H1 (cell line): ENCODE measurements at regions not wholly inside any gene's neighbourhood (a gene's known extent, or its start where the extent isn't known, plus 50 kb on each side); places are given as distances from the start of the nearest gene placed in this dataset.

ENCODE experiments used
- CTCF ChIA-PET: fragments of 300-600 bp; sonication (Branson Sonifier 250); formaldehyde crosslinking; loops from one replicate; lab custom pipeline; 2021; ENCODE audit not compliant: partially characterized antibody; lab: Charles Lee
- POLR2A ChIA-PET: fragments of 300-600 bp; sonication (Branson Sonifier 250); formaldehyde crosslinking; loops from one replicate; lab custom pipeline; 2021; ENCODE audit warnings: inconsistent platforms; ENCODE audit not compliant: partially characterized antibody; lab: Charles Lee
- DNase-seq, 2 experiments: peaks; one replicate each; pipeline versions ENCODE4 v3.0.0 to v3.0.0-alpha.2; 2010 to 2022; ENCODE audit warnings: low spot score in 2 of 2, low read depth in 1 of 2, mixed read lengths in 1 of 2
- FAIRE-seq: peaks from 2 replicates; lab custom pipeline; 2011; peaks lifted over from hg19 to GRCh38; lab: Jason Lieb, UNC
- H2AFZ ChIP-seq: 2 replicates; pipeline ENCODE4 v1.8.1; 2012; ENCODE audit warnings: low read length, inconsistent platforms
- H2AK5ac ChIP-seq: 2 replicates; pipeline ENCODE4 v1.6.1; 2013; ENCODE audit warnings: low read depth, low read length
- H2BK120ac ChIP-seq: replicated peaks from 2 replicates; pipeline ENCODE3; 2013; ENCODE audit warnings: low read depth, low read length, inconsistent platforms
- H2BK12ac ChIP-seq: 2 replicates; pipeline ENCODE4 v1.6.1; 2013; ENCODE audit warnings: low read depth, low read length
- H2BK15ac ChIP-seq: 2 replicates; pipeline ENCODE4 v1.6.1; 2013; ENCODE audit warnings: low read length
- H2BK20ac ChIP-seq: 2 replicates; pipeline ENCODE4 v1.6.1; 2013; ENCODE audit warnings: low read length
- H2BK5ac ChIP-seq: 2 replicates; pipeline ENCODE4 v1.6.1; 2013; ENCODE audit warnings: low read depth, low read length
- H3K14ac ChIP-seq: 2 replicates; pipeline ENCODE4 v1.6.1; 2013; ENCODE audit warnings: inconsistent platforms; ENCODE audit not compliant: insufficient read length
- H3K18ac ChIP-seq: 2 replicates; pipeline ENCODE4 v1.6.1; 2013; ENCODE audit warnings: low read length; ENCODE audit errors: extremely low read depth
- H3K23ac ChIP-seq: 2 replicates; pipeline ENCODE4 v1.6.1; 2013; ENCODE audit warnings: inconsistent platforms; ENCODE audit not compliant: insufficient read length
- H3K23me2 ChIP-seq: 2 replicates; pipeline ENCODE4 v1.6.1; 2013; ENCODE audit warnings: low read depth, low read length
- H3K27ac ChIP-seq: 2 replicates; pipeline ENCODE4 v1.6.1; 2011; ENCODE audit warnings: low read depth, low read length, inconsistent platforms
- H3K27me3 ChIP-seq, 4 experiments: replicated peaks in 1 of 4; 1 replicate in 1 of 4; 2 replicates in 3 of 4; pipeline versions ENCODE4 v1.6.1 to v1.8.1; 2011 to 2013; ENCODE audit warnings: low read length in 3 of 4, mild to moderate bottlenecking in 3 of 4, inconsistent platforms in 2 of 4, mixed read lengths in 2 of 4, moderate library complexity in 1 of 4; ENCODE audit not compliant: control insufficient read depth in 3 of 4, insufficient read depth in 3 of 4; ENCODE audit errors: extremely low read depth in 1 of 4
- H3K36me3 ChIP-seq, 4 experiments: 2 replicates each; pipeline versions ENCODE4 v1.6.1 to v1.8.1; 2011 to 2013; ENCODE audit warnings: mild to moderate bottlenecking in 4 of 4, low read length in 3 of 4, moderate library complexity in 2 of 4, control low read depth in 1 of 4, inconsistent platforms in 1 of 4; ENCODE audit not compliant: insufficient read depth in 4 of 4, control insufficient read depth in 2 of 4
- H3K4ac ChIP-seq: replicated peaks from 2 replicates; pipeline ENCODE3; 2013; ENCODE audit warnings: low read length, low read depth, mixed read lengths, inconsistent platforms; ENCODE audit not compliant: insufficient read length
- H3K4me1 ChIP-seq, 4 experiments: replicated peaks in 1 of 4; 1 replicate in 1 of 4; 2 replicates in 3 of 4; pipeline versions ENCODE4 v1.6.1 to v1.8.1; 2011 to 2013; ENCODE audit warnings: low read length in 3 of 4, inconsistent platforms in 2 of 4, mixed read lengths in 1 of 4; ENCODE audit not compliant: insufficient read depth in 4 of 4, control insufficient read depth in 3 of 4
- H3K4me2 ChIP-seq, 2 experiments: 2 replicates each; pipeline versions ENCODE4 v1.6.1 to v1.8.1; 2011 to 2013; ENCODE audit warnings: low read depth in 2 of 2, low read length in 2 of 2, control low read depth in 1 of 2, inconsistent platforms in 1 of 2, mild to moderate bottlenecking in 1 of 2; ENCODE audit not compliant: insufficient read depth in 1 of 2
- H3K4me3 ChIP-seq, 4 experiments: fragments of 200-600, 300-600 bp in 1 of 4; sonication (generic), shearing (Covaris generic), sonication (Bioruptor Twin) in 1 of 4; 2 replicates each; pipeline versions ENCODE4 v1.5.1 to v1.8.1; 2011 to 2016; ENCODE audit warnings: low read length in 4 of 4, low read depth in 3 of 4, control low read depth in 2 of 4, inconsistent platforms in 2 of 4, mild to moderate bottlenecking in 2 of 4, mixed read lengths in 1 of 4, moderate library complexity in 1 of 4; ENCODE audit not compliant: insufficient read depth in 2 of 4; ENCODE audit errors: extremely low read depth in 1 of 4
- H3K56ac ChIP-seq: replicated peaks from 2 replicates; pipeline ENCODE3; 2013; ENCODE audit warnings: low read depth, mild to moderate bottlenecking, mixed read lengths, low read length, inconsistent platforms; ENCODE audit not compliant: insufficient read length
- H3K79me1 ChIP-seq: 2 replicates; pipeline ENCODE4 v1.6.1; 2013; ENCODE audit warnings: low read depth, low read length, control low read depth
- H3K79me2 ChIP-seq, 2 experiments: 2 replicates each; pipeline versions ENCODE4 v1.6.1 to v1.8.1; 2012 to 2013; ENCODE audit warnings: low read length in 2 of 2, mild to moderate bottlenecking in 2 of 2, inconsistent platforms in 1 of 2; ENCODE audit not compliant: insufficient read depth in 2 of 2, control insufficient read depth in 1 of 2
- H3K9ac ChIP-seq, 4 experiments: replicated peaks in 1 of 4; 1 replicate in 1 of 4; 2 replicates in 3 of 4; pipeline versions ENCODE4 v1.6.1 to v1.8.1; 2011 to 2013; ENCODE audit warnings: low read depth in 3 of 4, low read length in 3 of 4, control low read depth in 2 of 4, mild to moderate bottlenecking in 2 of 4, moderate library complexity in 2 of 4, inconsistent platforms in 1 of 4; ENCODE audit errors: extremely low read depth in 1 of 4
- H3K9me3 ChIP-seq, 2 experiments: 2 replicates each; pipeline versions ENCODE4 v1.6.1 to v1.8.1; 2012 to 2013; ENCODE audit warnings: mild to moderate bottlenecking in 2 of 2, moderate library complexity in 2 of 2, control low read depth in 1 of 2, inconsistent platforms in 1 of 2, low read depth in 1 of 2, low read length in 1 of 2, mixed read lengths in 1 of 2; ENCODE audit not compliant: insufficient read depth in 2 of 2
- H4K20me1 ChIP-seq, 2 experiments: replicated peaks in 1 of 2; 2 replicates each; pipeline versions ENCODE3 to v1.8.1; 2011 to 2013; ENCODE audit warnings: inconsistent platforms in 2 of 2, low read length in 2 of 2, mild to moderate bottlenecking in 1 of 2; ENCODE audit not compliant: insufficient read depth in 2 of 2, control insufficient read depth in 1 of 2
- H4K5ac ChIP-seq: 2 replicates; pipeline ENCODE4 v1.6.1; 2013; ENCODE audit warnings: low read length, low read depth, mixed read lengths, inconsistent platforms; ENCODE audit not compliant: insufficient read length
- H4K8ac ChIP-seq: 2 replicates; pipeline ENCODE4 v1.8.0; 2013; ENCODE audit warnings: mild to moderate bottlenecking, moderate library complexity, low read length, inconsistent platforms; ENCODE audit not compliant: insufficient read depth; ENCODE audit errors: extremely low read depth
- H4K91ac ChIP-seq: replicated peaks from 2 replicates; pipeline ENCODE3; 2013; ENCODE audit warnings: low read length, mixed read lengths, inconsistent platforms; ENCODE audit not compliant: insufficient read length
- CHD1 ChIP-seq: IDR thresholded peaks from 2 replicates; pipeline ENCODE4 v1.6.1; 2012; ENCODE audit warnings: low read depth, low read length, improper control_type of control experiment
- CREB1 ChIP-seq: IDR thresholded peaks from 2 replicates; pipeline ENCODE4 v1.6.1; 2012; ENCODE audit warnings: inconsistent platforms
- CTBP2 ChIP-seq: IDR thresholded peaks from 2 replicates; pipeline ENCODE4 v1.7.0; 2011; ENCODE audit warnings: borderline replicate concordance, mild to moderate bottlenecking, moderate library complexity, mixed read lengths, low read length; ENCODE audit not compliant: insufficient read depth, insufficient read length
- RAD21 ChIP-seq, 2 experiments: IDR thresholded peaks in 1 of 2; conservative IDR thresholded peaks in 1 of 2; 2 replicates each; pipeline ENCODE4 v1.6.1; 2011; ENCODE audit warnings: low read depth in 2 of 2, low read length in 2 of 2, improper control_type of control experiment in 1 of 2, inconsistent platforms in 1 of 2, mild to moderate bottlenecking in 1 of 2, moderate library complexity in 1 of 2
- RFX5 ChIP-seq: IDR thresholded peaks from 2 replicates; pipeline ENCODE4 v1.6.1; 2011; ENCODE audit warnings: low read depth, low read length, improper control_type of control experiment, borderline replicate concordance
- SUZ12 ChIP-seq: fragments of 200-600 bp; sonication (generic); IDR thresholded peaks from 2 replicates; pipeline ENCODE4 v1.6.1; 2012; ENCODE audit warnings: mild to moderate bottlenecking, inconsistent platforms, low read length, moderate library complexity, mixed read lengths
- TAF1 ChIP-seq: IDR thresholded peaks from 2 replicates; pipeline ENCODE4 v1.6.1; 2011; ENCODE audit warnings: mild to moderate bottlenecking, low read depth, low read length
- ZNF274 ChIP-seq: IDR thresholded peaks from 2 replicates; pipeline ENCODE4 v1.7.0; 2012; ENCODE audit warnings: low read length, borderline replicate concordance; ENCODE audit errors: extremely low read depth
- WGBS, 2 experiments: shearing (Covaris generic) in 1 of 2; methylation state at CpG; one replicate each; pipeline versions ENCODE4 v1.1.6 to v1.1.7; 2013 to 2015; ENCODE audit warnings: low lambda C conversion rate in 2 of 2, mixed read lengths in 2 of 2, inconsistent platforms in 1 of 2, low coverage in 1 of 2, missing lambda C conversion rate in 1 of 2; ENCODE audit not compliant: insufficient replicate concordance in 2 of 2, insufficient coverage in 1 of 2, insufficient read length in 1 of 2; ENCODE audit errors: extremely low coverage in 1 of 2, missing lambda C conversion rate in 1 of 2; 5-methylcytosine and 5-hydroxymethylcytosine counted together

GRCh38 chr4:117664706-117665444 lies 369.4 kb upstream of the NDST3 start:
- H3K23me2 ChIP-seq, result no peaks in the 10 kb centered on the region
- ChIA-PET CTCF (no interaction called here), POLR2A (no interaction called here)
- H4K91ac ChIP-seq, result no peak overlapping the region
- no peak overlapping the region for H2AK5ac ChIP-seq
- H2BK20ac ChIP-seq, result no peak overlapping the region
- no peak overlapping the region for H3K4me2 ChIP-seq
- H3K9me3 ChIP-seq, result no peaks in the 10 kb centered on the region
- H3K14ac ChIP-seq, result no peak overlapping the region
- no peaks in the 10 kb centered on the region for H3K79me1 ChIP-seq
- no peak overlapping the region for H3K18ac ChIP-seq
- H3K4ac ChIP-seq, result no peak overlapping the region
- no peak for FAIRE-seq
- no peak overlapping the region for H4K5ac ChIP-seq
- H3K79me2 ChIP-seq, result no peaks in the 10 kb centered on the region
- H2BK12ac ChIP-seq, result no peak overlapping the region
- no peaks in the 10 kb centered on the region for H3K27me3 ChIP-seq
- no peak for DNase-seq
- H2AFZ ChIP-seq, result no peak overlapping the region
- WGBS, 2 experiments, result 94% methylated on average over 3 of the region's 3 CpGs; no CpG with 5 or more reads in 1 of the 2 experiments
- no peak overlapping the region for H3K56ac ChIP-seq
- no peak overlapping the region for H2BK15ac ChIP-seq
- H3K9ac ChIP-seq, result no peak overlapping the region
- no peak overlapping the region for H3K4me3 ChIP-seq
- no peak overlapping the region for H3K23ac ChIP-seq
- no peaks in the 10 kb centered on the region for H3K36me3 ChIP-seq
- no peaks in the 10 kb centered on the region for H3K4me1 ChIP-seq
- no peaks in the 10 kb centered on the region for H4K20me1 ChIP-seq
- TF ChIP-seq CTBP2, result no peak
- TF ChIP-seq RFX5, result no peak
- no peak for TF ChIP-seq RAD21 (IDR thresholded peaks at IDR 0.05 in 1 of 2, conservative IDR thresholded peaks at IDR 0.05 in 1 of 2; ENCODE audit: low read depth in 2 of 2, low read length in 2 of 2)
- no peak for TF ChIP-seq TAF1
- no peak for TF ChIP-seq ZNF274
- no peak for TF ChIP-seq SUZ12
- no peak for TF ChIP-seq CREB1
- TF ChIP-seq CHD1, result no peak
- no peak overlapping the region for H2BK5ac ChIP-seq
- no peak overlapping the region for H4K8ac ChIP-seq
- H2BK120ac ChIP-seq, result no peak overlapping the region
- no peak overlapping the region for H3K27ac ChIP-seq
